GM12873 (cell line): ENCODE measurements at regions not wholly inside any gene's neighbourhood (a gene's known extent, or its start where the extent isn't known, plus 50 kb on each side); places are given as distances from the start of the nearest gene placed in this dataset.

ENCODE experiments used
- TF ChIP-seq, protein P1 (sequence below): IDR thresholded peaks from 2 replicates; pipeline ENCODE4 v1.5.1; 2012; ENCODE audit warnings: low read depth, mild to moderate bottlenecking, moderate library complexity, low read length, control low read depth; ENCODE audit not compliant: insufficient read depth; ENCODE audit errors: missing control alignments

DNA sequence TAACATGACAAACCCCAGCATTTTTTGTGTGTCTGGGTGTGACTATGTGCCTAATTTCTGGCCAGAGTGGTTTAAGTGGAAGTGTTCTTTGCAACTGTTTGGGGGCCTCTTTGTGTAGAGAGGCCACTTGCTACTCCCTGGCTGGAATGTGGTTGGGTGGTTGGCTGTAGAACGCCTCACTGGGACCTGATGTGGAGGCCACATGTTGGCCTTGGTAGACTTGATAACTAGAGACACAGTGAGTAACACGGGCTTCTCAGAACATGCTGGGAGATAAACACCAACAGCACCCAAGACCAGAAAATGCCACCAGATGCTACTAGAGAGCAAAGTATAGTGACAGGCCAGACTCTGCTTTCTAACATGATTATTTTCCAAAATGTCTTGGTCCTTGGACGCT is 111.2 kb upstream of the ZFP64 start:
- TF ChIP-seq, protein P1, sequence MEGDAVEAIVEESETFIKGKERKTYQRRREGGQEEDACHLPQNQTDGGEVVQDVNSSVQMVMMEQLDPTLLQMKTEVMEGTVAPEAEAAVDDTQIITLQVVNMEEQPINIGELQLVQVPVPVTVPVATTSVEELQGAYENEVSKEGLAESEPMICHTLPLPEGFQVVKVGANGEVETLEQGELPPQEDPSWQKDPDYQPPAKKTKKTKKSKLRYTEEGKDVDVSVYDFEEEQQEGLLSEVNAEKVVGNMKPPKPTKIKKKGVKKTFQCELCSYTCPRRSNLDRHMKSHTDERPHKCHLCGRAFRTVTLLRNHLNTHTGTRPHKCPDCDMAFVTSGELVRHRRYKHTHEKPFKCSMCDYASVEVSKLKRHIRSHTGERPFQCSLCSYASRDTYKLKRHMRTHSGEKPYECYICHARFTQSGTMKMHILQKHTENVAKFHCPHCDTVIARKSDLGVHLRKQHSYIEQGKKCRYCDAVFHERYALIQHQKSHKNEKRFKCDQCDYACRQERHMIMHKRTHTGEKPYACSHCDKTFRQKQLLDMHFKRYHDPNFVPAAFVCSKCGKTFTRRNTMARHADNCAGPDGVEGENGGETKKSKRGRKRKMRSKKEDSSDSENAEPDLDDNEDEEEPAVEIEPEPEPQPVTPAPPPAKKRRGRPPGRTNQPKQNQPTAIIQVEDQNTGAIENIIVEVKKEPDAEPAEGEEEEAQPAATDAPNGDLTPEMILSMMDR: no peak

- TF ChIP-seq, protein P1: no peak
Observed at GRCh38 chr20:52295556-52295955, 104.0 kb upstream of the ZFP64 start.

DNA sequence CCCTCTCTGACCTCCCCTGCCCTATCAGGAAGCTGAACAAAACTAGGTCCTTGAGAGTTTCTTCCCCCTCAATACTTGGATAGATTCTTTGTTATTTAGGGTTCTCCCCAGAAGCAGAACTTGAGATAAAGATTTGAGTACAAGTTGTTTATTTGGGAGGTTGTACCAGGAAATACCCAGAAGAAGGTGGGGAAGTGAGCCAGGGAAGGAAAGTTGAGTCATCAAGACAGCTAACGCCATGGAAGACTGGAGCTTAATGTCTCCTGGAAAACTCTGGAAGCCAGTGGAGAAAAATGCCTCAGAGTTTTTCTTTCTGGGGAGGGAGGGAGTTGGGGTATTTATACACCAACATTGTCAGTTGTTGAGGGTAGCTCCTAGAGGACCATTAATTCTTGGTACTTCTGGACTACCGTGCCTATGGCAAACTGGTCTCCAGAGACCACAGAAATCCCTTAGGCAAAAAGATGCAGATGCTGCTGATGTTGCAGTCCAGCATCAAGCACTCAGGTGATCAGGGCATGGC is 102.6 kb upstream of the ZFP64 start:
- TF ChIP-seq, protein P1: no peak

DNA sequence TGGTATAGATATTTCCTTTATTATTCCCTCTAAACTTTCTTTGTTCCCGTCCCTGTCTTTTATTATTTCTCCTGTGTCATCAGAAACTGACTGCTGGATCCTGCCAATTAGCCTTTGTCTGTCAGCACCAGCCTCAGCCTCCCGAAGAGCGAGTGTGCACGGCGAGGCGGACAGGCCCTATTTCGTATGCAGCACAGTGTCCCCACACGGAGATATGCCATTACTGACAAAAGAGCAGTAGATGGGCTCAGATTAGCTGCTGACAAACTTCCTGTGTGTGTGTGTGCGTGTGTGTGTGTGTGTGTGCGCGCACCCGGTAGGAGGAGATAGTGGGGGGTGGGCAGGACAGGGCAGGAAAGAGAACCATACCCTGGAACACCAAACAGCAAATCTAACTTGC is 99.5 kb upstream of the ZFP64 start:
- TF ChIP-seq, protein P1: no peak

DNA sequence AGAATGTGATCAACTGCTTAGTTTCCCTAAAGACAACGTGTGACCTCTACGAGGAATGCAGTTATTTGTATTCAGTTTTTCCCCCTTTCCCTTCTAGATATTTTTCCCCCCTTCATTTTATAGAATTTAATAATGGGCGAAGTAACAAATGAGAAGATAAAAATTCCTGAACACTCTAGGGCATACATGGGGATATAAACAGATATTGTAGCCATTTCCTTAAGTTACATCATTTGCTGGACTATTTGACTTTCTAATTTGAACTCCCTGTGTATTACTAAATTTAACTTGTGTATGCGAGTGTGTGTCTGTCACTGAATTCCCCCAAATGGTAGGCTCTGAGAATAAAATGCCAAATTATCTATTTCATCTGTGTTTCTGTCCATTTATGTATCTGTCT is 99.0 kb upstream of the ZFP64 start:
- TF ChIP-seq, protein P1: no peak

DNA sequence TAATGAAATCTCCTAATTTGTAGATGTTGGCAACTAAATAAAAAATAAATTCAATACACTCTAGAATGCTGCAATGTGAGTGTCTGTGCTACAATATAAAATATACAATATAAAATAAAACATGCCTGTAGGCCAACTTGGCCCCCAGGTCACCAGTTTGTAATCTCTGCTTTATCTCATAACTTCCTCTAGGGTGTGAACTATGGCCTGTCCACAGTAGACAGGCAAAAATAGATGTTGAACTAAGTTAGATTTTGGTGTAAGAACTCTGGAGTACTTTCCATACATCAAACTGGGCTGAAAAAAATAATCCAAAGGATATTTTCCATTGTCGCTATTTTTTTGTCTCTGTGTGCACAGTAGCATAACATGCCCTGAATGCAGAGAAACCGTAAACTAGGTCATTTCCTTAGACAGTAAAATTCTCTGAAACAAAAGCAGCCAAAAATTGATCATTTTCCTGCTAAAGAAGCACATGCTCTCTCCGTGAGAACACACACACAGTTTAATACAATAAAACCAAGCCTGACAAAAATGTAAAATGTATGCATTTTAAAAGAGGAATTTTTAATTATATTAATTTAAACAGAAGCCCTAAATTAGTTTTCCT is 98.5 kb upstream of the ZFP64 start:
- TF ChIP-seq, protein P1: no peak

GRCh38 chr20:52280407-52280806 is 88.8 kb upstream of the ZFP64 start:
- TF ChIP-seq, protein P1: no peak
